ENCODE measurements at regions not wholly inside any gene's neighbourhood (a gene's known extent, or its start where the extent isn't known, plus 50 kb on each side); places are given as distances from the start of the nearest gene placed in this dataset.

DNA sequence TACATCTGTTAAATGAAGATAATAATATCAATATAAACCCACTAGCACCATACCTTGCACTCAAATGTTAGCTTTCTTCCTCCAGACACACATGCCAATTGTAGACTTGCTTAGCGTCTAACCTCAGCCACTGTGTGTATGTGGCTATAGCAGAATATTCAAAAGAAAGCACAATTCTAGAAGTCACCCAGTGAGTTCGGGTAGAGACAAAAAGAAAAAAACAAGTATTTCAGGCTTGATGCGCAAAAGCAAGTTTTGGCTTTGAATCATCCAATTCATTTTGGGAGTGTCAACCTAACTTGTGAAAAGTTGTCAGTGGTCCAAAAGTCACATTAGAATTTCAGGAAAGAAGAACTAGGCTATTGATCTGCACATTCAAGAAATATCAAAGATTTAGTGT is 167.4 kb downstream of the PRELID2 start:
- TF ChIP-seq, protein P1, sequence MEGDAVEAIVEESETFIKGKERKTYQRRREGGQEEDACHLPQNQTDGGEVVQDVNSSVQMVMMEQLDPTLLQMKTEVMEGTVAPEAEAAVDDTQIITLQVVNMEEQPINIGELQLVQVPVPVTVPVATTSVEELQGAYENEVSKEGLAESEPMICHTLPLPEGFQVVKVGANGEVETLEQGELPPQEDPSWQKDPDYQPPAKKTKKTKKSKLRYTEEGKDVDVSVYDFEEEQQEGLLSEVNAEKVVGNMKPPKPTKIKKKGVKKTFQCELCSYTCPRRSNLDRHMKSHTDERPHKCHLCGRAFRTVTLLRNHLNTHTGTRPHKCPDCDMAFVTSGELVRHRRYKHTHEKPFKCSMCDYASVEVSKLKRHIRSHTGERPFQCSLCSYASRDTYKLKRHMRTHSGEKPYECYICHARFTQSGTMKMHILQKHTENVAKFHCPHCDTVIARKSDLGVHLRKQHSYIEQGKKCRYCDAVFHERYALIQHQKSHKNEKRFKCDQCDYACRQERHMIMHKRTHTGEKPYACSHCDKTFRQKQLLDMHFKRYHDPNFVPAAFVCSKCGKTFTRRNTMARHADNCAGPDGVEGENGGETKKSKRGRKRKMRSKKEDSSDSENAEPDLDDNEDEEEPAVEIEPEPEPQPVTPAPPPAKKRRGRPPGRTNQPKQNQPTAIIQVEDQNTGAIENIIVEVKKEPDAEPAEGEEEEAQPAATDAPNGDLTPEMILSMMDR (IDR thresholded peaks at IDR 0.05): no peak
- no peak for TF ChIP-seq POLR2A (IDR thresholded peaks at IDR 0.05)
